HG03521 (cell line): ENCODE measurements at regions not wholly inside any gene's neighbourhood (a gene's known extent, or its start where the extent isn't known, plus 50 kb on each side); places are given as distances from the start of the nearest gene placed in this dataset.
"Not testable (repeated sequence)": the region's sequence is repeated elsewhere in the genome, so short reads cannot be mapped to it uniquely, and the experiment has no call there.

Experiments used
- ATAC-seq: cut with Tn5 transposase; IDR thresholded peaks from one replicate; pipeline ENCODE4 v1.9.1; 2021; ENCODE audit warnings: mild to moderate bottlenecking, moderate library complexity; ENCODE audit not compliant: unreplicated experiment

GRCh38 chr9:108056805-108057386 lies 567.3 kb upstream of the KLF4 start:
- no peak for ATAC-seq

DNA sequence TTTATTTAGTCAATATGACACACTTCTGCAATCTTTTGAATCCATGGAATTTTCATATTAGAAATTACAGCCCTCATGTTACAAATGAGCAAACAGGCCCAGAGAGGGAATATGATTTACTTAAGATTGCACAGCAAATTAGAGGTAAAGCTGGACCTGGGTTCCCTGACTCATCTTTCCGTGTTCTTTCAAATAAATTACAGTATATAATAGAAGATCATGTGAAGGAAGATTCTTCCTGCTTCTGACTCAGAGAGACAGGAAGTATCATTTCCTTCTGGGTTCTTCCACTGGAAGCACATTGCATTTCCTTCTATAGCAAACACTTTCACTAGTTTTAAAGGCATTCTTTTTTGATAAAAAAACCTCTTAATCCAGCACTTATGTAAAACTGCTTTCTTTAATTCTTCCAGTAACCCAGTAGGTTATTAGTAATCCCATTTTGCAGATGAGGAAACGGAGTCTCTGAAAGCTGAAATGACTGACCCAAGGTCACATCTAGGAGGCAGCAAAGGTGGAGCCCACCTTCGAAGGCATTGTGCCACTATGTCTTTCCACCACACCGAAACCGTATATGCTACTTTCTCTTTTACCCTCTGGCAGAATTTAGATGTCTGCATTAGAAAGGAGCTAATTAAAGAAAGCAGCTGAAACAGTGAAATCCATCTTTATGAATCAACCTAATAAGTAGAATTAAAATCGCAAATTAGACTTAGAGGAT lies 566.7 kb upstream of the KLF4 start:
- ATAC-seq, result no peak

GRCh38 chr9:108054131-108054630 lies 564.6 kb upstream of the KLF4 start:
- no peak for ATAC-seq

DNA sequence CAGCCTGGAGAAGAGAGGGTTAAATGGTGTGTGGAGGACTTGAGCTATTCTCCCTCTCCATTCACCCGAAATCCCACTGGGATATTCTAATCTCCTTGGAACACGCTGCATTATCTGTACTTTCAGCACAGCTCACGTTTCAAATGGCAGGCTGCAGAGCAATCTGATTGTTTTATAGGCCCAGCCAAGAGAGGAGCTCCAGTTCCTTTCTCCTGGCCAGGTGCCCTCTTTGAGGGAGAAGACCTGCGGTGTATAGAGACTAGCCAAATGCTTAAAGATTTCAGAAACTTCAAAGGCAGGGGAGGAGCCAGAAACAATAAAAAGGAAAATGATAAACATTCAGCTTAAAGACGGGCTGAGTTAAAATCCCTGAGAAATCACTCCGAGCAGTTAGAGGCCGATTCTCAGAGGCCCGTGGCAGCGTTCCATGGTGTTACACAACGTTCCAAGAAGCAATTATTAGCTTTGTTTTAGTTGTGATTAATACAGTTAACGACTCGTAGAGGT lies 564.0 kb upstream of the KLF4 start:
- ATAC-seq, result no peak

DNA sequence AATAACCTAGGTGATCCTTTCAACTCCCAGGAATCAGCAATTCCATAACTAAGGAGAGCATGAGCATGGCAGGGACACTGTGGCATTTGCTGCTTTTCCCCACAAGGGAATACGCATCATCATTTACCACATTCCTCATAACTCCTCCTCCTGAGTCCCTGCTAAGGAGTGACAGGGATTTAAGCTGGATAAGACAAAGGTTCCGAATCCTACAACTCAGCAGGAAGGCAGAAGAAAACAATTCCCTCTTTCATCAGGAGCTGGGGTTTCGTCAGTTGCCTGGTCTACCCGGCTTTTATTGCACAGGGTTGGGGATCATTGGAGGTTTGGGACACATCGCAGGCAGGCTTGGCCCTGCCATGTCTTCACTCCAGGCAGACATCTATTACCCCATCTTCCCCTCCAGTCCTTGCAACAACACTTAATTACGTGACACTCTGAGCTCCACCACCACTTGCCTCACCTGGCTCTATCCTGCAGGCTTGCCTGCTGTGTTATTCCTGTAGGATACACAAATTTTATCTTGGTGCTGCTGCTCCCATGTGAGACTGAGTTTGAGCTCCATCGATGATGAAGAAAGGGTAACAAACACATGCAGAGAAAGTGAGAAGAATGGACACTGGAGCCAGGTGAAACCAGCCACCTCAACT lies 563.0 kb upstream of the KLF4 start:
- no peak for ATAC-seq

DNA sequence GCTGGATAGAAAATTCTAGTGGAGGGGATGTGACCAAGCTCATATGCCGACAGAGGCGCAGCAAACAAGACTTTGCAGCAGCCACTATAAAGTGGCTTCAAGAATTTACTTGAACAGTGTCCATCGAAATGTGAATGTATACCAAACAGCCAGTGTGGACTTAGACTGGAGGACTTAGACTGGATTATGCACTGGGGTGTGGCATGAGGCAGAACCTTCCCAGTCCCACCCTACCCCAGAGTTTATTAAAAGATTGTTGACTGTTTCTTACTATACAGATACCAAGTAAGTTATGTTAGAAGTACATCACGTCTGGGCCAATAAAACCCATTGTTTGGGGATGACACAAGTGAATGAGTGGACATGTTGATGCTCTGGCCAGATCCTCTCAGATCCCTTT lies 561.3 kb upstream of the KLF4 start:
- no peak for ATAC-seq

DNA sequence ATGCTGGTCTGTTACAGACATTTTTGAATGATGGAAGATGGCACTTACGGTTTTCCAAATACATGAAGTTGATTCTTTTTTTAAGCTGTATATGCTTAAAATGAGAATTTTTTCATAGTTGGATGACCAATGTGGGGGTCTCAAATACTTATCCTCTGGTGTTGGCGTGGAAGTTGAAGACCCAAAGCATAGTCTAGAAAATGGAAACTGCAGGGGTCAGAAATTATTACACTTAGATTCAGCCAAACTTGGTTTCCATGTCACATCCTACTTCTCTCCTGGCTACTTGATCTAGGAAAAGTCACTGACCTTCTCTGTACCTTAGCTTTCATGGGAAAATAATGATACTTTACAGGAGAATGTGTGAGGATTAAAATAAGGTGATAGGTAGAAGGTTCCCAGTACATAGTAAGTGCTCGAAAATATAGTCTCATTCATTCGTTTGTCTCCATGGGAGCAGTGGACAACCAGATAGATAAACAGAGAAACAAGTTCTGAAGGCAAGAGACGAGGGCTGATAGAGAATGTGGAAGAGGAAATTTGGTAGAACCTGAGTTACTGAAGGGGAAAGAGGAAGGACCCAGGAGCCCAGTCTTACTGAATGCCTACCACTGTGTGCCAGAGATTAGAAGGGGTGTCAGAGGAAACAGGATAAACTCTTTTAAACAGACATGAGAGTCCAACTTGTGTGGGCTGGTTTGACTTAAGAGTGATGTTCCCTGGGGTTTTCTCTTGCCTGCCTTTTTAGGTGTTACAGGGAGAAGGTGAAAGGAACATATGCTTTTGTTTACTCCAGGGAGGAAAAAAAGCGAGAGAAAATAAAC lies 560.3 kb upstream of the KLF4 start:
- ATAC-seq, result no peak

DNA sequence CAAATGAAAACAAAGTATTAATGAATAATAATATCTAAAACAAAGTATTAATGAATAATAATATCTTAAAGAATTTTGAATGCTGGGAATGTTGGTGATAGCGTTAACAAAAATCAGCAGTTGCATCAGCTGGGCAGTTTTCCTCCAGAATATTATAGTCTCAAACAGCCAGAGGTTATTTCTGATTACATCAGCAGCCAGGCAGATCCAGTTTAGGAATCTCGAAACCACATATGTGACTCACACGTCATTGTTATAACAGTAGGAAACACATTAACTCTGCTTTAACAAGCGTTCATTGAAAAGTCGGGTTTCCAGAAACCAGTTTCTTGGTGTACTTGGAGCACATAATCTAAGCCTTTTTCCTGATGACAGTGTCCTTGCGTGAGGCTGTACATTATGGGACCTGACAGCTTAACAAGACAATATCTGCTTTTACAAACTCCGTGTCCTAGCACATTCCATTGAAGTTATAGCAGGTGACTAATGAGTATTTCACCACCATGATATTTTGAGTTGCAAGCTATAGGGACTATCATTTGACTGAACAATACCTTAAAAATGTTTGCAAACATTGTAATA lies 559.5 kb upstream of the KLF4 start:
- ATAC-seq, result no peak

DNA sequence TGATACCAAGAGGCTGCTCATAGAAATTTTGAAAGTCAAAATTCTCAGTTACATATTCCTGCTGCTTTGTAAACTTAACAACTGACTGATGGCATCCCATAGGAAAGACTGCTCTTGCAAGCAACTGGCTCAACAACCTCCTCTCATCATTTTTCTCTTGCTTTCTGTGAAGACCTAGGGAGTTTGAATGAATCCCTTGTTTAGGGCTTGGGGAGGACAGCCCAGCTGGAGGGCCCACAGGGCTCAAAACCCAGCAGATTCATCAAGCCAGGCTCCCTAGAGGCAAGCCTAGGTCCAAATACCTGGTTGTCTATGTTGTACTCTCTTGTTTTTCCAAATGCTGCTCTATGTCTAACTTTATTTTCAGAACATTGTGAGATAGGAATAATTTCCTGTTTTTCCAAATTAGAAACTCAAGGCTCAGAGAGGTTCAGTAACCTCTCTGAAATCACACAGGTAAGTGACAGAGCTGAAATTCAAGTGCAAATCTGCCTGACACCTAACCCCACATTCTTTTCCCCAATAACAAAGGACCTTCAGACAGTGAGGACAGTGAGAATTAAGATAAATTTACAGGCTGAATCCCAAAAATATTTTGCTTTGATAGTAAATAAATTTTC lies 558.9 kb upstream of the KLF4 start:
- ATAC-seq, result no peak

DNA sequence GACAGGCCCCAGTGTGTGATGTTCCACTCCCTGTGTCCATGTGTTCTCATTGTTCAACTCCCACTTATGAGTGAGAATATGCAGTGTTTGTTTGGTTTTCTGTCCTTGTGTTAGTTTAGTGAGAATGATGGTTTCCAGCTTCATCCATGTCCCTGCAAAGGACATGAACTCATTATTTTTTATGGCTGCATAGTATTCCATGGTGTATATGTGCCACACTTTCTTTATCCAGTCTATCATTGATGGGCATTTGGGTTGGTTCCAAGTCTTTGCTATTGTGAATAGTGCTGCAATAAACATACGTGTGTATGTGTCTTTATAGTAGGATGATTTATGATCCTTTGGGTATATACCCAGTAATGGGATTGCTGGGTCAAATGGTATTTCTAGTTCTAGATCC lies 558.2 kb upstream of the KLF4 start:
- not testable (repeated sequence) for ATAC-seq

- ATAC-seq, result no peak
These were observed 557.7 kb upstream of the KLF4 start for GRCh38 chr9:108047264-108047663.

GRCh38 chr9:108045851-108046250 lies 556.3 kb upstream of the KLF4 start:
- ATAC-seq, result no peak

GRCh38 chr9:108043585-108043984 lies 554.0 kb upstream of the KLF4 start:
- no peak for ATAC-seq

DNA sequence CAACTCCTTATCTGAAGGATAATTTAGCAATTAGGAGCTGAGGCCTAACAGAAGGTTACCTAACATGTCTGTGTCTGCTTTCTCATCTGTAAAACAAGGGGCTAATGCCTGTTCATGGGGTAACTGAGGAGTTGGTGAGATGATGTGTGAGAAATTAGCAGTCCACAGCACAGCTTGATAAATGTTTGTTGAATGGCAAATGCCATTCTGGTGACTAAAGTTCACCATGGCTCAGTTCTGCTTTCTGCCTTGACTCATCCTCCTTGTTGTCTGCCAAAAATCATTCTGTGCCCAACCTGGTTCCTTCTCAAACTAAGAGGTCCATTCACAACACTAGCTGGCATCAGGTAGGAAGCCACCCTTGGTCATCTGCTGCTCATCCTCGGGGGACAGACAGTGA lies 552.0 kb upstream of the KLF4 start:
- no peak for ATAC-seq

DNA sequence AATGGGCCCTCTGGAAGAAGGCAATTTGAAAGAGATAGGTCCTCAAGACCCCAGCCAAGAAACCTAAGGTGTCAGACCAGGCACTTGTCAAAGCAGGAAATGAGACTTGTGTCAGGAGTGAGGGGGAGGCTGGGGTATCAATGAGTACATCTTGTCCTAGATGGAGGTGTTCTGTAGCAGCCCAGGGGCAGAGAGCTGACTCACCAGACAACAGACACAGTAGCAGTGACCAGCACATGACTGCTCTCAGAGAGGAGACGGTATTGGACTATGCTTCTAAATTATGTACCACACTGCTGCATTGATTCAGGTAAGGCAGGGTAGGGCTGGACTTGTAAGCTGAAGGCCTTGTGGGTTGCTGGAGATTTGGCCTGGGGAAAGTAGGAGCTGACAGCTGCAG lies 551.2 kb upstream of the KLF4 start:
- ATAC-seq, result no peak

- ATAC-seq, result no peak
These were observed 549.9 kb upstream of the KLF4 start for GRCh38 chr9:108039493-108039892.

DNA sequence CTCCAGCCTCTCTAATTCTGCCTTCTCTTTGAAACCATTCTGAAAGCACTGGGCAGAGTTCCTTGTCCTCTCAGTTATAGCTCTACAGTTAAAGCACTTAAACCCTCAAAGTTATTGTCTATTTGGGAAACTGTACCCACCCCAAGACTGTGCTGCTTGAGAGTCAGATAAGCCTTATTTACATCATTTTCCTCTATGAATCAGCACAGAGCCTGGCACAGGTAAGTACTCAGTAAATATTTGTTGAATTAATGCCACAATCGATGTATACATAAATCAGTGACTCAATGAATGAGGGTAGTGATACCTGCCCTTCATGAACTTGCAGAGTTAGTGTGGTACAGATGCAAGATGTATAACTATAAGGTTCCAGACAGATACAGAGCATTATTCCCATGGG lies 549.4 kb upstream of the KLF4 start:
- no peak for ATAC-seq

DNA sequence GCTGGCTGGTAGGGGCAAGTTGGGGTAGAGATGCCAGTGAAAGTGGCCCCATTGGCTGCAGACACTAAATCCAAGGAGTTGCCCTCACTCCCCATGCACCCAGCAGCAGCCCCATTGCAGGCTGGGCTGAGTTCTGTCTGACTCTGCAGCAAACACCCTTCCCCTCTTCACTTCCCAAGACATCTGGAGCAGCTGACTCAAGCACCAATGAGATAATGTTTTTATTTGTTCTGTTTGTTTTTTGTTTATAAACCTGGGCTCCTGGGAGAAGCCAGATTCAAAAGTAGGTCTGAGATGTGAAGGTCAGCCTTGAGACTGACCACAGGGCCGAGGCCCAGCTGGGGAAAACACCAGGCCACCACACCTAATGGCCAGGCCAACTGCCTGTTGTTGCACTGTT lies 545.9 kb upstream of the KLF4 start:
- ATAC-seq, result no peak

DNA sequence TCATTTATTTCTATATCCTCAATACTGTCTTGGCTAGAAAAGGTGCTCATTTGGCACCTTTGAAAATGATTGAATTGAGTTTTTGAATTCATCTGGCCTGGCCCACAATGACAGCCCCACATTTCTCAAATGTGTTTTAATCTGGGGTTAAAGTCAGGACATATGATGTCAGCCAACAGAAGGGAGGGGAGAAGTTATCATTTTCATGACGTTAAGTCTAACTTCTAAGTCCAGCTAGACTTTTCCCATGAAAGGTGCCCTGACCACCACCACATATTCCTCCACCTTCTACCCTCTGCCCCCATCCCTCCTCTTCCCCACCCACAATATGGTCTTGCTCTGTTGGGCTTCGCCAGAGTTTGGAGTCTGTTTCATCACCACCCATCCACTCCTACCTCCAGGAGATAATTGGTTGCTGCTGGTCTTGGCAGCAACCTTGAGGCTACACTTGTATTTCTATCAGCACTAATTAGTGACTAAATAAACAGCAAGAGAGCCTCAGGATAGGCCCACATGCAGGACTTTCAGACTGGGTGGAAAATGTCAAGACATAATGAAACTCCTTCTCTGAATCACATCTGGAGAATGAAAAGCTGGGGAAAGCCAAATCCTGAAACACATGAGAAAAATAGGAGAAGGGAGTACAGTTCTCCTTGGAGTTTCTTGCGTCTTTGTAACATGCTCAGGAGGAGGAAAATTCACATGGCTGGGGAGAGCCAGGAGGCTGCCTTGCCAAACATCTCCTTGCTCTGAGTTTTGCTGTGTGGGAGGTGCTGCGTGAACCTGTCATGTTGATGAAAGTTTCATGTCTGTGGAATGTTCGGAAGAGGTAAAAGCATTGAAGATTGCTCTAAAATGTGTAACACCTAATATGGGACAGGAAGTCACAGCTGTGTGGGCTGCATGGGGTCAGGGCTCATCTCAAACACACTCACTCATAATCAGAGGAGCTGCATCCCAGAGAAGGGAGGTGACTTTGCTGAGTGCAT lies 544.7 kb upstream of the KLF4 start:
- ATAC-seq, result no peak
